ENCODE measurements at regions not wholly inside any gene's neighbourhood (a gene's known extent, or its start where the extent isn't known, plus 50 kb on each side); places are given as distances from the start of the nearest gene placed in this dataset.

GRCh38 chr4:156635051-156635450, 336.5 kb downstream of the PDGFC start:
- no peaks in the 10 kb centered on the region for H3K36me3 ChIP-seq (ENCODE audit: control insufficient read depth in 2 of 2, insufficient read depth in 2 of 2, low read length in 1 of 2)
- H3K4me1 ChIP-seq (ENCODE audit: control insufficient read depth in 2 of 2, insufficient read depth in 2 of 2, low read length in 2 of 2) = no peaks in the 10 kb centered on the region
- H3K4me3 ChIP-seq (ENCODE audit: low read length in 2 of 2) = no peak overlapping the region
- H3K9me3 ChIP-seq (ENCODE audit: control insufficient read depth in 2 of 2, insufficient read depth in 1 of 2, low read length in 1 of 2) = no peaks in the 10 kb centered on the region
- H3K27me3 ChIP-seq (ENCODE audit: control insufficient read depth in 2 of 2, insufficient read depth in 1 of 2, low read length in 1 of 2) = no peaks in the 10 kb centered on the region
- no peak for DNase-seq (ENCODE audit: low read depth in 6 of 9, low spot score in 9 of 9)
- 96% methylated on average over 1 of the region's 1 CpG for WGBS
- no peak overlapping the region for H3K27ac ChIP-seq (ENCODE audit: low read depth in 1 of 2, low read length in 1 of 2)

DNA sequence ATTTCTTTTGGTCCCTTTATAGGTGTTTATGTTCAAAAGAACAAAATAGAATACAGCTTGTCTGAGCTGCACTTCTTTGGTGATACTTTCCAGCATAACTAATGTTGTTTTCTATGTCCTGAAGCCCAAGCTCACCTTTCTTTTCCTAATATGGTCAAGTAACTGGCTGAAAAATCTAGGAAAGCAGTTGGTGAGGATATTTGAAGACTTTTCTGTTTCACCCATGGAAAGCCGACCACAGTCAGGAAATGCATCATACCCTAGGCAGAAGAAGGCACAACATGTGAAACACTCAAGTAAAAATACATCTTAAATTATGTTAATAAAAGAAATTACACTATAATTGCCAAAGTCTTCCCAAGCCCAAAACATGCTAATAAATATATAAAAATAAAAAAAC, 337.0 kb downstream of the PDGFC start:
- no peak overlapping the region for H3K4me3 ChIP-seq (ENCODE audit: low read length in 2 of 2)
- no peaks in the 10 kb centered on the region for H3K4me1 ChIP-seq (ENCODE audit: control insufficient read depth in 2 of 2, insufficient read depth in 2 of 2, low read length in 2 of 2)
- no peaks in the 10 kb centered on the region for H3K36me3 ChIP-seq (ENCODE audit: control insufficient read depth in 2 of 2, insufficient read depth in 2 of 2, low read length in 1 of 2)
- H3K27ac ChIP-seq (ENCODE audit: low read depth in 1 of 2, low read length in 1 of 2) = no peak overlapping the region
- H3K9me3 ChIP-seq (ENCODE audit: control insufficient read depth in 2 of 2, insufficient read depth in 1 of 2, low read length in 1 of 2) = no peaks in the 10 kb centered on the region
- DNase-seq (ENCODE audit: low read depth in 6 of 9, low spot score in 9 of 9) = no peak
- H3K27me3 ChIP-seq (ENCODE audit: control insufficient read depth in 2 of 2, insufficient read depth in 1 of 2, low read length in 1 of 2) = no peaks in the 10 kb centered on the region
- 91% methylated on average over 1 of the region's 1 CpG for WGBS

- no peaks in the 10 kb centered on the region for H3K4me1 ChIP-seq (ENCODE audit: control insufficient read depth in 2 of 2, insufficient read depth in 2 of 2, low read length in 2 of 2)
- no peaks in the 10 kb centered on the region for H3K27me3 ChIP-seq (ENCODE audit: control insufficient read depth in 2 of 2, insufficient read depth in 1 of 2, low read length in 1 of 2)
- no peaks in the 10 kb centered on the region for H3K9me3 ChIP-seq (ENCODE audit: control insufficient read depth in 2 of 2, insufficient read depth in 1 of 2, low read length in 1 of 2)
- DNase-seq (ENCODE audit: low read depth in 6 of 9, low spot score in 9 of 9) = no peak
- 93% methylated on average over 5 of the region's 5 CpGs for WGBS
- H3K27ac ChIP-seq (ENCODE audit: low read depth in 1 of 2, low read length in 1 of 2) = no peak overlapping the region
- H3K4me3 ChIP-seq (ENCODE audit: low read length in 2 of 2) = no peak overlapping the region
- H3K36me3 ChIP-seq (ENCODE audit: control insufficient read depth in 2 of 2, insufficient read depth in 2 of 2, low read length in 1 of 2) = no peaks in the 10 kb centered on the region
These were observed 337.8 kb downstream of the PDGFC start for GRCh38 chr4:156633847-156634246.

- Histone ChIP-seq H3K27ac (ENCODE audit: low read depth in 1 of 2, low read length in 1 of 2) (no peak overlapping the region), H3K27me3 (ENCODE audit: control insufficient read depth in 2 of 2, insufficient read depth in 1 of 2, low read length in 1 of 2) (no peaks in the 10 kb centered on the region), H3K4me3 (ENCODE audit: low read length in 2 of 2) (no peak overlapping the region), H3K36me3 (ENCODE audit: control insufficient read depth in 2 of 2, insufficient read depth in 2 of 2, low read length in 1 of 2) (no peaks in the 10 kb centered on the region), H3K4me1 (ENCODE audit: control insufficient read depth in 2 of 2, insufficient read depth in 2 of 2, low read length in 2 of 2) (no peaks in the 10 kb centered on the region), H3K9me3 (ENCODE audit: control insufficient read depth in 2 of 2, insufficient read depth in 1 of 2, low read length in 1 of 2) (no peaks in the 10 kb centered on the region)
- no peak for DNase-seq (ENCODE audit: low read depth in 6 of 9, low spot score in 9 of 9)
- 89% methylated on average over 3 of the region's 3 CpGs for WGBS
These were observed 342.7 kb downstream of the PDGFC start for GRCh38 chr4:156628858-156629257.

- WGBS = 86% methylated on average over 3 of the region's 3 CpGs
- H3K27me3 ChIP-seq (ENCODE audit: control insufficient read depth in 2 of 2, insufficient read depth in 1 of 2, low read length in 1 of 2) = no peaks in the 10 kb centered on the region
- no peaks in the 10 kb centered on the region for H3K4me1 ChIP-seq (ENCODE audit: control insufficient read depth in 2 of 2, insufficient read depth in 2 of 2, low read length in 2 of 2)
- no peaks in the 10 kb centered on the region for H3K9me3 ChIP-seq (ENCODE audit: control insufficient read depth in 2 of 2, insufficient read depth in 1 of 2, low read length in 1 of 2)
- DNase-seq (ENCODE audit: low read depth in 6 of 9, low spot score in 9 of 9) = no peak
- no peak overlapping the region for H3K4me3 ChIP-seq (ENCODE audit: low read length in 2 of 2)
- no peak overlapping the region for H3K27ac ChIP-seq (ENCODE audit: low read depth in 1 of 2, low read length in 1 of 2)
- H3K36me3 ChIP-seq (ENCODE audit: control insufficient read depth in 2 of 2, insufficient read depth in 2 of 2, low read length in 1 of 2) = no peaks in the 10 kb centered on the region
These were observed 348.2 kb downstream of the PDGFC start for GRCh38 chr4:156623376-156623775.

DNA sequence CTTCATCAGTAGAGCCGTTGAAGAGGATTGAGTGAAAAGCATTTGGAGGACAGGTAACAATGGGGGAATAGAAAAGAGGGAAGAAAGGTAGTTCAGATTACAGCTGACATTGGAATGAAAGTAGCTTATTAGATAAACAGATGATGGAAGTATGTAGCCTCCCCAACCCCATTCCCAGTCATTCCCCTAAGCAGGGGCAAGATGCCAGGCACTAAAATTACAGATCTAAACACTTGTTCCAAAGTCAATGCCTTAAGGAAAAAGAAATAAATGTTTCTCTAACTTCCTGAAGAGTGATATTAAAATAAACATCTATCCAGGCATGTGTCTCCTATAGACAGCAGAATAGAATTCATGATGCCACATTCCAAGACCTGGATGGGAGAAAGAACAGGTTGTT, 350.8 kb downstream of the PDGFC start:
- Histone ChIP-seq H3K4me1 (ENCODE audit: control insufficient read depth in 2 of 2, insufficient read depth in 2 of 2, low read length in 2 of 2) (no peaks in the 10 kb centered on the region), H3K4me3 (ENCODE audit: low read length in 2 of 2) (no peak overlapping the region), H3K9me3 (ENCODE audit: control insufficient read depth in 2 of 2, insufficient read depth in 1 of 2, low read length in 1 of 2) (no peaks in the 10 kb centered on the region), H3K27ac (ENCODE audit: low read depth in 1 of 2, low read length in 1 of 2) (no peak overlapping the region), H3K36me3 (ENCODE audit: control insufficient read depth in 2 of 2, insufficient read depth in 2 of 2, low read length in 1 of 2) (no peaks in the 10 kb centered on the region), H3K27me3 (ENCODE audit: control insufficient read depth in 2 of 2, insufficient read depth in 1 of 2, low read length in 1 of 2) (no peaks in the 10 kb centered on the region)
- WGBS = 86% methylated on average over 1 of the region's 1 CpG
- no peak for DNase-seq (ENCODE audit: low read depth in 6 of 9, low spot score in 9 of 9)

DNA sequence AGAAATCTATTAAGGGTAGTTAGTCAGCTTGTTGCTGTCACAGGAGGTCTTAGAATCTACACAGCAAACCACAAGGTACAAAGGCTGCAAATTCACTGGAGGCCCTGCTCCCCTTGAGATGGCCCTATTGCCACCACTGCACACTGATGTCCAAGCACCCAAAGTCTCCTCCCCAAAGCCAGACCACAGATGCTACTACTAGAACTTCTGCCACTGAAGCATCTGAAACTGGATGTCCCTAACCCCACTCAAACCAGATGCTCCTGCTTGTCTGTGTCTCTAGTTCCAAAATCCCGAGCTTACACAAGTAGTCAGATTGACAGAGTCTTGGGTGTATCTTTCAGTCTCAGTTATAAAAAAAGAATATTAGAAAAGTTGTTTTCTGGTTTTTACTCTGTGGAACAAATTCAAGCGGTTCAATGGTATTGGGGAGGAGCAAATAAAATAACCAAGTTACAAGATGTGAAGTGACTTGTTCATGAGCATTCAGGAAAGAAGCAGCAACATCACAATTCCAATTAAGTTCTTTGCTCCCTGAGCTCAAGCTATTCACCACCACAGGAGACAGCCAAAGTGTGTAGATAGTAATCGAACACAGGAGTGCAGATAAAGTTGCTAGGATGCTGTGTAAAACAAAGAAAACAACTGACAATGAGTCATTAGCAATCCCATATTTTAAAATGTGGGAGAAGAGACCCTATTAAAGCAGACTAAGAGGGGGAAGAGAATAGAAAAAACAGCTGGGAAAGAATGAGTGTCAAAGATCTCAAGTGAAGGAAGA, 352.3 kb downstream of the PDGFC start:
- Histone ChIP-seq H3K4me1 (ENCODE audit: control insufficient read depth in 2 of 2, insufficient read depth in 2 of 2, low read length in 2 of 2) (no peaks in the 10 kb centered on the region), H3K27ac (ENCODE audit: low read depth in 1 of 2, low read length in 1 of 2) (no peak overlapping the region), H3K36me3 (ENCODE audit: control insufficient read depth in 2 of 2, insufficient read depth in 2 of 2, low read length in 1 of 2) (no peaks in the 10 kb centered on the region), H3K4me3 (ENCODE audit: low read length in 2 of 2) (no peak overlapping the region), H3K27me3 (ENCODE audit: control insufficient read depth in 2 of 2, insufficient read depth in 1 of 2, low read length in 1 of 2) (no peaks in the 10 kb centered on the region), H3K9me3 (ENCODE audit: control insufficient read depth in 2 of 2, insufficient read depth in 1 of 2, low read length in 1 of 2) (no peaks in the 10 kb centered on the region)
- DNase-seq (ENCODE audit: low read depth in 6 of 9, low spot score in 9 of 9) = no peak
- WGBS = 93% methylated on average over 3 of the region's 3 CpGs

DNA sequence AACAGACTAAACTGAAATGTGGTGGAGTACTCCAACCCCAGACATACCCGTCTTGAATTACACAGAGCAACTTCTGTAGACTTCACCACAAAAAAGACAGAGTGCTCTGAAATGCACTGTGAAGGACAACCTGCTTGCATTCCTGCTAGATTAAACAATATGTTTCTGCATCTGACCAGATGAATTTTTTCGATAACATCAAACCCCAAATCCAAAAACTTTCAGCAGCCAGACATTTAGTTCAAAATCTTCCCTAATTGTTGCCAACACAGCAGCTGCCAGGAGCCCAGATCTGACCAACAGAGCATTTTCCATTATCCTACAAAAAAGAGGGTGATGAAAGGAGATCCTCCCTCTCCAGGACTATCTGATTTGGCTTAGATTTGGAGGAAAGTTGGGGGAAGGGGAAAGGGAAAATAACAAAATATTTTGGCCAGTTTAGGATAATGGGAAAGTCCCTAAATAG, 356.5 kb downstream of the PDGFC start:
- Histone ChIP-seq H3K27me3 (ENCODE audit: control insufficient read depth in 2 of 2, insufficient read depth in 1 of 2, low read length in 1 of 2) (no peaks in the 10 kb centered on the region), H3K27ac (ENCODE audit: low read depth in 1 of 2, low read length in 1 of 2) (no peak overlapping the region), H3K36me3 (ENCODE audit: control insufficient read depth in 2 of 2, insufficient read depth in 2 of 2, low read length in 1 of 2) (no peaks in the 10 kb centered on the region), H3K4me1 (ENCODE audit: control insufficient read depth in 2 of 2, insufficient read depth in 2 of 2, low read length in 2 of 2) (no peaks in the 10 kb centered on the region), H3K9me3 (ENCODE audit: control insufficient read depth in 2 of 2, insufficient read depth in 1 of 2, low read length in 1 of 2) (no peaks in the 10 kb centered on the region), H3K4me3 (ENCODE audit: low read length in 2 of 2) (no peak overlapping the region)
- WGBS = 88% methylated on average over 2 of the region's 2 CpGs
- no peak for DNase-seq (ENCODE audit: low read depth in 6 of 9, low spot score in 9 of 9)

- Histone ChIP-seq H3K4me1 (ENCODE audit: control insufficient read depth in 2 of 2, insufficient read depth in 2 of 2, low read length in 2 of 2) (no peaks in the 10 kb centered on the region), H3K36me3 (ENCODE audit: control insufficient read depth in 2 of 2, insufficient read depth in 2 of 2, low read length in 1 of 2) (no peaks in the 10 kb centered on the region), H3K27me3 (ENCODE audit: control insufficient read depth in 2 of 2, insufficient read depth in 1 of 2, low read length in 1 of 2) (no peaks in the 10 kb centered on the region), H3K9me3 (ENCODE audit: control insufficient read depth in 2 of 2, insufficient read depth in 1 of 2, low read length in 1 of 2) (no peaks in the 10 kb centered on the region), H3K4me3 (ENCODE audit: low read length in 2 of 2) (no peak overlapping the region), H3K27ac (ENCODE audit: low read depth in 1 of 2, low read length in 1 of 2) (no peak overlapping the region)
- DNase-seq (ENCODE audit: low read depth in 6 of 9, low spot score in 9 of 9) = no peak
These were observed 357.1 kb downstream of the PDGFC start for GRCh38 chr4:156614536-156614935.
